ENCODE measurements at regions not wholly inside any gene's neighbourhood (a gene's known extent, or its start where the extent isn't known, plus 50 kb on each side); places are given as distances from the start of the nearest gene placed in this dataset.

DNA sequence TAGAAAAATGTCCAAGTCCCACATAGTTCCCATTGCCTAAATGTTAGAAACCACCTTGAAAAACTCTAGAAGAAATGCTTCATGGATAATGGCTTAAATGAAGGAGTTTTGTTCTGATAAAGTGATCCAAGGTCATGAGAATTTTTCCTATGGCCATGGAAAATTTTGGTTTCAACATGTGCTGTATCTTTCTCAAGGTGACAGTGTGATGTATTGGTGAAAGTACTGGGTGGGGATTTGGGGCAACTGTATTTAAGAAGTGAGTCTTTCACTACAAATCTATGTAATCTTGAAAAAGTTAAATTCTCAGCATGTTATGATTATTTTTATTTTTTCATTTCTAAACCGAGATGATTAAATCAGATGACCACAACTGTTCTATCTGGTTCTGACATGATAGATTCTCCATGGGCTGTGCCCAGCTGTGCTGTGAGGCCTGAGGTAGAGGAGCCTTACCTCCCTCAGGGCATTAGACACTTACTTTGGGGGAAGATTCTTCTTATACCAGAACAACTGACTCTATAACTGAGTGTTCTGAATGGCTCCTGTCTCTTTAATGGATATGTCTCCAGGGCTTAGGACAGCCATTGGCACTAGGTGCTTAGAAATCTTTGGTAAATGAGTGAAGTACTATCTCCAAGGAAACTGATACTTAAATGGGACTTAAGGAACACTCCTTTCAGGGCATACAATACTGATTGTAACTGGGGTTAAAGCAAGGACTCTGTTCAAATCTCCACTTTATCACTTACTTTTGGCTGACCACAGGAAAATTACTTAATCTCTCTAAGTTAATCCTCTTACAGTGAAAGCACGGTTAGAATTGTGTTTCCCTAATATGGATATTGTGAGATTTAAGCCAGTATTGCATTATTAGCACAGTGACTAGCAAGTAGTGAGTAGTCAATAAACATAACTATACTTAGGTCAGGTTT is 397.4 kb upstream of the MEF2C start:
- TF ChIP-seq, protein P1, sequence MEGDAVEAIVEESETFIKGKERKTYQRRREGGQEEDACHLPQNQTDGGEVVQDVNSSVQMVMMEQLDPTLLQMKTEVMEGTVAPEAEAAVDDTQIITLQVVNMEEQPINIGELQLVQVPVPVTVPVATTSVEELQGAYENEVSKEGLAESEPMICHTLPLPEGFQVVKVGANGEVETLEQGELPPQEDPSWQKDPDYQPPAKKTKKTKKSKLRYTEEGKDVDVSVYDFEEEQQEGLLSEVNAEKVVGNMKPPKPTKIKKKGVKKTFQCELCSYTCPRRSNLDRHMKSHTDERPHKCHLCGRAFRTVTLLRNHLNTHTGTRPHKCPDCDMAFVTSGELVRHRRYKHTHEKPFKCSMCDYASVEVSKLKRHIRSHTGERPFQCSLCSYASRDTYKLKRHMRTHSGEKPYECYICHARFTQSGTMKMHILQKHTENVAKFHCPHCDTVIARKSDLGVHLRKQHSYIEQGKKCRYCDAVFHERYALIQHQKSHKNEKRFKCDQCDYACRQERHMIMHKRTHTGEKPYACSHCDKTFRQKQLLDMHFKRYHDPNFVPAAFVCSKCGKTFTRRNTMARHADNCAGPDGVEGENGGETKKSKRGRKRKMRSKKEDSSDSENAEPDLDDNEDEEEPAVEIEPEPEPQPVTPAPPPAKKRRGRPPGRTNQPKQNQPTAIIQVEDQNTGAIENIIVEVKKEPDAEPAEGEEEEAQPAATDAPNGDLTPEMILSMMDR (IDR thresholded peaks at IDR 0.05), result no peak
- no peak overlapping the region for H3K4me3 ChIP-seq (ENCODE audit: low read depth in 1 of 2, low read length in 1 of 2)
- no peaks in the 10 kb centered on the region for H3K9me3 ChIP-seq
- no peak overlapping the region for H3K27ac ChIP-seq
- no peaks in the 10 kb centered on the region for H3K27me3 ChIP-seq
- H3K36me3 ChIP-seq, result no peaks in the 10 kb centered on the region
- peaks cover 0 to 6% of the 10 kb centered on the region in 2 experiments for H3K4me1 ChIP-seq (ENCODE audit: control insufficient read depth in 1 of 2, insufficient read depth in 1 of 2, low read depth in 1 of 2, low read length in 1 of 2)

DNA sequence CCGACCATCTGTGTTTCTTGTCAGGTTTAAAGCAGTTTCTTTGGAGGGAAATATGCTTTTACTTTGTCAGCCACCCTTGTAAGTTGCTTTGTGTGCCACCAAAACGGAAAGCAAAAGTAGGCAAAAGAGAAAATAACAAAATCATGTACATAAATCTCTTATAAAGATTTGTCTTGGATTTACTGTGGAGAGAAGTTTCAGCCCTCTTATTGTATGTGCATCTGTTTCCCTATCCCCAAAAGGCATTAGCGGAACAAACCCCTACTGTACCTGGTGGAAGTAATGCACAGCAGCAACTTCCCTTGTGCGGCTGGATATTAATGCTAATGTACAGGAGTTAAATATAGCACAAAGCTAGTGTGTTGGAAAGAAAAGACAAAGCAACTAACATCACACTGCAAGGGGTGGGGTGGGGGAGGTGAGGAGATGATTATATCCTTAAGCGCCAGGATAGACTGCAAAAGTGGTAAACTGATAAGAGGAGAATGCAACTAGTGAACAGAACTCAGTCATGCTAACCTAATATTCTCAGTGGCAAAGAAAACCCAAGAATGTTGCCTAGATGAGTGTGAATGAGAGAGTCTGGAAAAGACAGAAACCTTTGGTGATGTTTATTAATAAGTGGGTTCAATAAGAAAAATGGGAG is 396.5 kb upstream of the MEF2C start:
- no peaks in the 10 kb centered on the region for H3K9me3 ChIP-seq
- peak overlapping the region; percentile 18 for H3K27ac ChIP-seq
- peaks cover 0 to 6% of the 10 kb centered on the region in 2 experiments for H3K4me1 ChIP-seq (ENCODE audit: control insufficient read depth in 1 of 2, insufficient read depth in 1 of 2, low read depth in 1 of 2, low read length in 1 of 2)
- TF ChIP-seq, protein P1 (IDR thresholded peaks at IDR 0.05), result no peak
- H3K27me3 ChIP-seq, result no peaks in the 10 kb centered on the region
- H3K36me3 ChIP-seq, result no peaks in the 10 kb centered on the region
- H3K4me3 ChIP-seq (ENCODE audit: low read depth in 1 of 2, low read length in 1 of 2), result no peak overlapping the region

DNA sequence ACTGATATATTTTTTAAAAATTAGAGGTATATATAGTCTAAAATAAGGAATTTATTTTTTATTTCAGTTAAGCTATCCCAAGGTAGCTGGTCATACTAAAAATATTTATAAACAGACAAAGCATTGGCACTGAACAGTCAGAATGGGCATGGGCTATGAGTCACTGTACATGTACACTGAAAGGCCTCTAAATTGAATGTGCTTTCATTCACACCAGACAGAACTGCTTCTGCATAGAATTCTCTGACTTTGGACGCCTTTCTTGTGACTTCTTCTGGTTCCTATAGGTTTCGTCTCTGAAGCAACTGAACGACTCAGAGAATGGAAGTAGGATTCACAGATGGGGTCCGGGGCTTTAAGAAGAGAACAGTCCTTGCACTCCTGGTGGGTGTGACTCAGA is 394.8 kb upstream of the MEF2C start:
- Histone ChIP-seq H3K4me1 (ENCODE audit: control insufficient read depth in 1 of 2, insufficient read depth in 1 of 2, low read depth in 1 of 2, low read length in 1 of 2) (peaks cover 0 to 6% of the 10 kb centered on the region in 2 experiments), H3K27me3 (no peaks in the 10 kb centered on the region), H3K27ac (no peak overlapping the region), H3K36me3 (no peaks in the 10 kb centered on the region), H3K4me3 (ENCODE audit: low read depth in 1 of 2, low read length in 1 of 2) (no peak overlapping the region), H3K9me3 (no peaks in the 10 kb centered on the region)
- TF ChIP-seq, protein P1 (IDR thresholded peaks at IDR 0.05), result no peak

DNA sequence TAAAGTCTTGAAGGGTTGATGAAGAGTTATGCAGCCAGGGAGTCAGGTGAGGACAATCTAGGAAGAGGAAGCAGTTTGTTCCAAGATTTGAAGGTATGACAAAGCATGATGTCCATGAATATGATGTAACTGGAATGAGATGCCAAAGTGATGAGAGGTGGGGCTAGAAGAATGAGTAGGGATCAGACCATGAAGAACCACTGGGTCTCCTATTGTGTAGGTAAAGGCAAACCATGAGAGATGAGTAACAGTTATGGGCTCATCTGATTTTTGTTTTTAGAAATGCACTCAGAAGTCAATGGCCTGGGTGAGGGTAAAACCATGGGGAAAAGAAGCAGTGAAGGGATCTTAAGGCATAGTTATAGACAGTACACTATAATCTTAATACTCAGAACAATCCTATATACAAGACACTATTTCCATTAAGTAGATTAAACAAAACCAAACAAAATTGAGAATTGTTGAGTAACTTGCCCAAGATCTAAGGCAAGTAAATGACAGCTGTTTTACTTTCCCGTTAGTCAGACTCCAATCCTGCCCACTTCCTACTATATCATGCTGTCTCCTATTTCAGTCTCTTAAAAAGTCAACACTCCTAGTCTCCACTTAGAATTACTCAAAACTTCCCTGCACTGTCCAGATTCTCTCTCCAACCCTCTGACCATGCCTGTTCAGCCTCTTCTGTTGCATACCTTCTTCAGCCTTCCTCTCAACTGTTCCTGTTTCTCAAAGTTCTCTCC is 393.8 kb upstream of the MEF2C start:
- TF ChIP-seq, protein P1 (IDR thresholded peaks at IDR 0.05), result no peak
- Histone ChIP-seq H3K27ac (no peak overlapping the region), H3K4me3 (ENCODE audit: low read depth in 1 of 2, low read length in 1 of 2) (no peak overlapping the region), H3K4me1 (ENCODE audit: control insufficient read depth in 1 of 2, insufficient read depth in 1 of 2, low read depth in 1 of 2, low read length in 1 of 2) (peaks cover 0 to 6% of the 10 kb centered on the region in 2 experiments), H3K9me3 (no peaks in the 10 kb centered on the region), H3K36me3 (no peaks in the 10 kb centered on the region), H3K27me3 (no peaks in the 10 kb centered on the region)

DNA sequence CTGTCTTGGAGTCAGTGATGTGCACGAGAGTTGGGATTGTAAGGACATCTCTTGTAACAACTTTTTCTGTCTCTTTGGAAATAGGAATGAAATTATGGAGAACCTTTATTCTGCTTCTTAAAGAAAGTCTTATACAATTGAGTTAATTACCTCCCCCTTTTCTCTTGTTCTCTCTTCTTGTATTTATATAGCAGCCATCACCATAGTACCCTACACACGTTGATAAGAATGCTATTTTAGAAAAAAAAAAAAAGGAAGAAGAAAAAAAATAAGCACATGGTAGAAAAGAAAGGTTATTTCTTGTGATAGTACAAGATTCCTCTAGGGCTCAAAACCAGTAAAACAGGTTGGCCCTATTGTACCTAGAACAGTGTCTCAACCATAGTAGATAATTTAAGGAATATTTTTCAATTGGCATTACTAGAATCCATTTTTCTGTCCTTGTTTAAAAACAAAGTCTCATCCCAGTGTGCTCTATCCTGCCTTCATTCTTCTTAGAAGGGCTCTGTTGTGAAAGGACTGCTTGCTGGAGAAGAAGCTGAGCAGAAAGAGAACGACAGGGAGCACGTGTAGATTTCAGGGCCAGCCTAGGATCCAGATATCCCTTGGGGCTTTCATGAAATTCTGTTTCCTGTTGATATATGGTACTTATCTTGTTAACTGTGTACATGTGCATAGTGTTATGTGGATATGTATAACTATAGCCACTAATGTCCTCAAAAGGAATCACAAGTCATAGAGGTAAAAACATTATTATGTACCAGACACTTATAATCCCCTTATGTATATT is 392.3 kb upstream of the MEF2C start:
- Histone ChIP-seq H3K9me3 (no peaks in the 10 kb centered on the region), H3K27me3 (no peaks in the 10 kb centered on the region), H3K4me3 (ENCODE audit: low read depth in 1 of 2, low read length in 1 of 2) (no peak overlapping the region), H3K4me1 (ENCODE audit: control insufficient read depth in 1 of 2, insufficient read depth in 1 of 2, low read depth in 1 of 2, low read length in 1 of 2) (peaks cover 0 to 6% of the 10 kb centered on the region in 2 experiments), H3K27ac (no peak overlapping the region), H3K36me3 (no peaks in the 10 kb centered on the region)
- TF ChIP-seq, protein P1 (IDR thresholded peaks at IDR 0.05), result no peak

Data from neutrophil (primary cell).